CD4-positive, alpha-beta T cell (primary cell): ENCODE measurements at regions not wholly inside any gene's neighbourhood (a gene's known extent, or its start where the extent isn't known, plus 50 kb on each side); places are given as distances from the start of the nearest gene placed in this dataset.

ENCODE experiments used
- ATAC-seq: fragments of 200-7000 bp; cut with Tn5 transposase; one replicate; pipeline ENCODE4 v1.10.0; 2022; ENCODE audit warnings: mild to moderate bottlenecking; ENCODE audit not compliant: poor library complexity
- CTCF ChIA-PET: fragments of 350-600 bp; sonication (Branson Sonifier 250); formaldehyde crosslinking; loops from one replicate; lab custom pipeline; 2021; ENCODE audit warnings: antibody characterized with exemption, inconsistent platforms; lab: Charles Lee
- POLR2A ChIA-PET: fragments of 350-600 bp; sonication (Branson Sonifier 250); formaldehyde crosslinking; loops from one replicate; lab custom pipeline; 2021; ENCODE audit warnings: antibody characterized with exemption, inconsistent platforms; lab: Charles Lee
- DNase-seq, 14 experiments: peaks; one replicate each; pipeline ENCODE4 v3.0.0-alpha.2; 2013 to 2020; ENCODE audit warnings: mixed read lengths in 2 of 14
- H3K27ac ChIP-seq, 2 donors: one replicate each; pipeline versions ENCODE4 v1.5.1 to v1.7.0; 2013; ENCODE audit warnings: low read length in 2 of 2, low read depth in 1 of 2, mild to moderate bottlenecking in 1 of 2
- H3K27me3 ChIP-seq, 2 experiments: 1 replicate in 1 of 2; 2 replicates in 1 of 2; pipeline versions ENCODE4 v1.6.1 to v1.7.0; 2013; ENCODE audit warnings: low read length in 2 of 2, control low read depth in 1 of 2, mild to moderate bottlenecking in 1 of 2, moderate library complexity in 1 of 2; ENCODE audit not compliant: insufficient read depth in 2 of 2, control insufficient read depth in 1 of 2
- H3K36me3 ChIP-seq: one replicate; pipeline ENCODE4 v1.6.1; 2013; ENCODE audit warnings: low read length, control low read depth; ENCODE audit not compliant: insufficient read depth
- H3K4me1 ChIP-seq: one replicate; pipeline ENCODE4 v1.6.1; 2013; ENCODE audit warnings: low read length, control low read depth; ENCODE audit not compliant: insufficient read depth
- H3K4me3 ChIP-seq: one replicate; pipeline ENCODE4 v1.5.1; 2013; ENCODE audit warnings: mild to moderate bottlenecking, low read length, moderate library complexity
- H3K9me3 ChIP-seq, 2 experiments: 1 replicate in 1 of 2; 2 replicates in 1 of 2; pipeline versions ENCODE4 v1.6.1 to v1.7.0; 2013; ENCODE audit warnings: low read length in 2 of 2, mild to moderate bottlenecking in 2 of 2, control low read depth in 1 of 2, moderate library complexity in 1 of 2; ENCODE audit not compliant: control insufficient read depth in 1 of 2, insufficient read depth in 1 of 2
- H3K27ac Mint-ChIP-seq: one replicate; pipeline ENCODE4 v1.8.0; 2020; ENCODE audit warnings: mixed read lengths
- H3K27me3 Mint-ChIP-seq: one replicate; pipeline ENCODE4 v1.8.0; 2021; ENCODE audit warnings: mixed read lengths
- H3K36me3 Mint-ChIP-seq: one replicate; pipeline ENCODE4 v1.8.0; 2021; ENCODE audit warnings: low read depth, mixed read lengths
- H3K4me1 Mint-ChIP-seq: one replicate; pipeline ENCODE4 v1.8.0; 2021; ENCODE audit warnings: low read depth, mixed read lengths
- H3K4me3 Mint-ChIP-seq: one replicate; pipeline ENCODE4 v1.8.0; 2020; ENCODE audit warnings: mild to moderate bottlenecking, mixed read lengths
- H3K9me3 Mint-ChIP-seq: one replicate; pipeline ENCODE4 v1.8.0; 2020; ENCODE audit warnings: mixed read lengths
- CTCF ChIP-seq: fragments of 200-600 bp; IDR thresholded peaks from one replicate; pipeline ENCODE4 v1.8.0; 2022; ENCODE audit warnings: antibody characterized with exemption, mild to moderate bottlenecking
- intact Hi-C, 2 experiments: fragments of 100-400 bp; cut with DNase I in 1 of 2; cut with micrococcal nuclease in 1 of 2; formaldehyde crosslinking; loops; one replicate each; pipeline versions ENCODE4 v1.15.1 to v1.9.0; 2023 to 2025; cut with DNase I, micrococcal nuclease

- intact Hi-C loops = no loop called here
- Mint-ChIP-seq H3K27me3 (peaks cover 12% of the 10 kb centered on the region), H3K4me1 (no peaks in the 10 kb centered on the region), H3K27ac (no peak overlapping the region), H3K36me3 (no peaks in the 10 kb centered on the region), H3K9me3 (no peaks in the 10 kb centered on the region), H3K4me3 (no peak overlapping the region)
- DNase-seq = no peak
- peaks cover 0 to 13% of the 10 kb centered on the region in 2 experiments for H3K9me3 ChIP-seq
- ChIA-PET POLR2A (no interaction called here), CTCF (no interaction called here)
- ATAC-seq = no peak
- no peaks in the 10 kb centered on the region for H3K4me1 ChIP-seq
- no peak for TF ChIP-seq CTCF
- H3K27me3 ChIP-seq = no peaks in the 10 kb centered on the region
- no peak overlapping the region for H3K27ac ChIP-seq
- H3K4me3 ChIP-seq = no peak overlapping the region
- H3K36me3 ChIP-seq = no peaks in the 10 kb centered on the region
Measured at GRCh38 chr15:97868981-97869380, 91.5 kb upstream of the ARRDC4 start.

DNA sequence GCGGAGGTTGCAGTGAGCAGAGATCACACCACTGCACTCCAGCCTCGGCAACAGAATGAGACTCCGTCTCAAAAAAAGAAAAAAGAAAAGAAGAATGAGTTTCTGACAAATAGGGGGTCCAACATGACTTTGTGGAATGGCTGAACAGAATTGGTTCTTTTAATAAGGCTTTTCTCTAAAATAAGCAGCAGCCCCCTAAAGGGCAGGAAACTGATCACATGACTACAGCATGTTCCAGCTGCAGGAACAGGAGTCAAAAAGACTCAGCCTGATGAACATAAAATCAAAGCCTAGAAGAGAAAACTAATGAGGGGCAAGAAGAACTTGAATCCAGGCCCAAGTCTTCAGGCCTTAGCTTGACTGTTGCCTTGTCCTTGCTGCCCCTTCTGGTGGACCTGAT is 89.7 kb upstream of the ARRDC4 start:
- peaks cover 0 to 14% of the 10 kb centered on the region in 2 experiments for H3K9me3 ChIP-seq

GRCh38 chr15:97874139-97874538 is 86.4 kb upstream of the ARRDC4 start:
- Histone ChIP-seq H3K27ac (no peak overlapping the region), H3K36me3 (no peaks in the 10 kb centered on the region), H3K27me3 (no peaks in the 10 kb centered on the region), H3K9me3 (peaks cover 0 to 15% of the 10 kb centered on the region in 2 experiments), H3K4me3 (no peak overlapping the region), H3K4me1 (no peaks in the 10 kb centered on the region)
- CTCF ChIA-PET = no interaction called here
- DNase-seq (no peak), ATAC-seq (no peak)
- POLR2A ChIA-PET = no interaction called here
- no peak overlapping the region for H3K27ac Mint-ChIP-seq
- no peak for TF ChIP-seq CTCF
- H3K27me3 Mint-ChIP-seq = peaks cover 14% of the 10 kb centered on the region
- no peaks in the 10 kb centered on the region for H3K4me1 Mint-ChIP-seq
- no peak overlapping the region for H3K4me3 Mint-ChIP-seq
- intact Hi-C loops = no loop called here
- H3K9me3 Mint-ChIP-seq = no peaks in the 10 kb centered on the region
- H3K36me3 Mint-ChIP-seq = no peaks in the 10 kb centered on the region

More for the DNA sequence above, 89.7 kb upstream of the ARRDC4 start:
- Histone ChIP-seq H3K4me3 (no peak overlapping the region), H3K27me3 (no peaks in the 10 kb centered on the region), H3K27ac (no peak overlapping the region), H3K36me3 (no peaks in the 10 kb centered on the region), H3K4me1 (no peaks in the 10 kb centered on the region)
- Mint-ChIP-seq H3K4me3 (no peak overlapping the region), H3K27ac (no peak overlapping the region), H3K9me3 (no peaks in the 10 kb centered on the region), H3K4me1 (no peaks in the 10 kb centered on the region), H3K27me3 (peaks cover 6% of the 10 kb centered on the region), H3K36me3 (no peaks in the 10 kb centered on the region)
- TF ChIP-seq CTCF = no peak
- ChIA-PET CTCF (no interaction called here), POLR2A (no interaction called here)
- ATAC-seq (no peak), DNase-seq (no peak)
- intact Hi-C loops = no loop called here
